ENCODE measurements at regions not wholly inside any gene's neighbourhood (a gene's known extent, or its start where the extent isn't known, plus 50 kb on each side); places are given as distances from the start of the nearest gene placed in this dataset.

- TF ChIP-seq POLR2A (IDR thresholded peaks at IDR 0.05): no peak
- TF ChIP-seq CTCF (IDR thresholded peaks at IDR 0.05): no peak
Observed at GRCh38 chrX:42414057-42414456, 363.9 kb downstream of the PPP1R2C start.
